ENCODE measurements at regions not wholly inside any gene's neighbourhood (a gene's known extent, or its start where the extent isn't known, plus 50 kb on each side); places are given as distances from the start of the nearest gene placed in this dataset.

DNA sequence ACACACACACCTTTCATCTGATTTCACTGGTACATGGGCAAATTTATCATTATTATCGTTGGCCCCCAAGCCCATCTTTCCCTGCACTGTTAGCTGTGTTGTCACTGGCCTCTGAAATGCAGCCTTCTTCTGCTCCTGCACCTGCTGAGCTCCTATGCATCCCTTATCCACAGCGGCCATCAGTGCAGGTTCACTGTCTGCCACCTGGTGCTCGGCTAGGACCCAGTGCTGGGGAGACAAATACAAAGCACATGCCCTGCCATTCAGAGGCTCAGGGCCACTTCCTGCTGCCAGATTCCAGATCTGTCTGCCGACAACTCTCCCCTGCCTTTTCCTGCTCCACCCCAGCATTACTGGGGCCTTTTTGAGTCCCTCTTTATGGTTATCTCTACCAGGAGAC lies 1205.4 kb downstream of the TBC1D22A start:
- H3K36me3 ChIP-seq (ENCODE audit: control insufficient read depth, insufficient read depth, low read length): no peaks in the 10 kb centered on the region
- no peaks in the 10 kb centered on the region for H3K27me3 Mint-ChIP-seq
- H3K4me3 ChIP-seq (ENCODE audit: low read depth, low read length): no peak overlapping the region
- no peaks in the 10 kb centered on the region for H3K4me1 ChIP-seq (ENCODE audit: control insufficient read depth, insufficient read depth, low read length, poor library complexity, severe bottlenecking)
- no peak overlapping the region for H3K4me3 Mint-ChIP-seq
- no peak overlapping the region for H3K27ac ChIP-seq (ENCODE audit: insufficient read depth, low read length, poor library complexity, severe bottlenecking)
- no peaks in the 10 kb centered on the region for H3K9me3 ChIP-seq (ENCODE audit: control insufficient read depth in 2 of 2, low read length in 2 of 2)
- DNase-seq (no peak), ATAC-seq (ENCODE audit: low read depth in 2 of 2) (no peak)
- no peaks in the 10 kb centered on the region for H3K27me3 ChIP-seq (ENCODE audit: control insufficient read depth, insufficient read depth, low read length)
- H3K9me3 Mint-ChIP-seq: peaks cover 0 to 3% (median 0%) of the 10 kb centered on the region in 7 donors
- H3K4me1 Mint-ChIP-seq: no peaks in the 10 kb centered on the region
- H3K27ac Mint-ChIP-seq: no peak overlapping the region
- H3K36me3 Mint-ChIP-seq: no peaks in the 10 kb centered on the region

DNA sequence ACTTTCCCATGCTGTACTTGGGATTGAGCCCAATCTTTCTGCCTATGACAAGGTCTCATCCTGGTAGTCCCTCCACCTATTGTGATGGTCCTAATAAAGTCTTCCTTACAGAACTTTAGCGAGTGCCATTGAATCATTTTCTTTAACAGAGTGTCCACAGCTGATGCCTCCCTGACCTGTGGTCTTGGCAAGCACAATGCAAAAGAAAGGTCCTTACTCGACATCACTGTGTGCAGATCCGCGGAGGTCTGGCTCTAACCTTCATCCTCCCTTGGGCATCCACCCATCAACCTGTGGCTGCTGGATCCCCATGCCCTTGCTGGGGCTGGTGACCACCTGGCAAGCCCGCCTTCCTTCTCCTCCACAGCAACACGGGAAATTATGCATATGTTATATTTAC lies 1203.9 kb downstream of the TBC1D22A start:
- H3K4me1 Mint-ChIP-seq: no peaks in the 10 kb centered on the region
- no peak overlapping the region for H3K4me3 ChIP-seq (ENCODE audit: low read depth, low read length)
- H3K27ac Mint-ChIP-seq: no peak overlapping the region
- peaks cover 4% of the 10 kb centered on the region for H3K27me3 Mint-ChIP-seq
- peaks cover 0 to 3% (median 0%) of the 10 kb centered on the region in 7 donors for H3K9me3 Mint-ChIP-seq
- H3K4me1 ChIP-seq (ENCODE audit: control insufficient read depth, insufficient read depth, low read length, poor library complexity, severe bottlenecking): no peaks in the 10 kb centered on the region
- no peaks in the 10 kb centered on the region for H3K36me3 ChIP-seq (ENCODE audit: control insufficient read depth, insufficient read depth, low read length)
- ATAC-seq (ENCODE audit: low read depth in 2 of 2) (no peak), DNase-seq (no peak)
- no peaks in the 10 kb centered on the region for H3K36me3 Mint-ChIP-seq
- H3K27ac ChIP-seq (ENCODE audit: insufficient read depth, low read length, poor library complexity, severe bottlenecking): no peak overlapping the region
- H3K4me3 Mint-ChIP-seq: no peak overlapping the region
- H3K9me3 ChIP-seq (ENCODE audit: control insufficient read depth in 2 of 2, low read length in 2 of 2): no peaks in the 10 kb centered on the region
- no peaks in the 10 kb centered on the region for H3K27me3 ChIP-seq (ENCODE audit: control insufficient read depth, insufficient read depth, low read length)

DNA sequence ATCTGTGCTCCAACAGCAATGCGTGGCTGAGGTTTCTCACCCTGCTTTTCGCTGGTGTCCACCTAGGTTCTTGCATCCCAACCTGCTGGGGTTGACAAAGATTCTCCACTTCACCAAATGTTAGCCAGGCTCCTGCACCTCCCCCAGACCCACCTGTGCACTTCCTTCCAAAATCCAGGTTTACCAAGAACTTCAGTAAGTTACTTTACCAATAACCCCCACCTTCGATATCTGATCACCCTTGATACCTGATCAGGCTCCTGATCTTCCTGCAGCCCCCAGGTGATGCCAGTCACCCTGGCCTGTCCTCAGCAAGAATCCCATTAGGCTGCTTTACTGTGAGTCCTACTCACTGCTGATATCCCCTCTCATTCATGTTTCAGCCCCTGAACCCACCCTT lies 1203.4 kb downstream of the TBC1D22A start:
- H3K27ac Mint-ChIP-seq: no peak overlapping the region
- no peak for ATAC-seq (ENCODE audit: low read depth in 2 of 2)
- H3K4me3 Mint-ChIP-seq: no peak overlapping the region

DNA sequence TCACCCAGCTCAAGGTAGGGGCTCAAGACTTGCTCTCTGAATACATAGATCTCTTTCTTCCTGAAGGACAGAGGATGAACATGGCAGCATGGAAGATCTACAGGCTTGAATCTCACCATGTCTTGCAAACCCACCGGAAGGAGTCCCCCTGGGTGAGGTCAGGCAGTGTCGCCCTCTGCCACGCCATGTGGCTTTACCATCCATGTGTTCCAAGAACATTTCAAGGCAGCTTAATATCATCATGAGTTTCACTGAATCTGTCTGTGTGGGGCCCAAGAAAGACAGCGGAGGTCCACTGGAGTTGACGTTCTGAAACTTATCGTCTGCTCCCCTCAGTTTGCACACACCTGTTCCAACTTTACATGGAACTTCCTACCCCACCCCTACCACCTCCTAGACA lies 1202.6 kb downstream of the TBC1D22A start:
- no peak for DNase-seq
- no peaks in the 10 kb centered on the region for H3K4me1 Mint-ChIP-seq
- Histone ChIP-seq H3K27me3 (ENCODE audit: control insufficient read depth, insufficient read depth, low read length) (no peaks in the 10 kb centered on the region), H3K4me1 (ENCODE audit: control insufficient read depth, insufficient read depth, low read length, poor library complexity, severe bottlenecking) (no peaks in the 10 kb centered on the region), H3K36me3 (ENCODE audit: control insufficient read depth, insufficient read depth, low read length) (no peaks in the 10 kb centered on the region), H3K4me3 (ENCODE audit: low read depth, low read length) (no peak overlapping the region), H3K27ac (ENCODE audit: insufficient read depth, low read length, poor library complexity, severe bottlenecking) (no peak overlapping the region), H3K9me3 (ENCODE audit: control insufficient read depth in 2 of 2, low read length in 2 of 2) (no peaks in the 10 kb centered on the region)
- H3K4me3 Mint-ChIP-seq: no peak overlapping the region
- no peak for ATAC-seq (ENCODE audit: low read depth in 2 of 2)
- peaks cover 4% of the 10 kb centered on the region for H3K27me3 Mint-ChIP-seq
- no peaks in the 10 kb centered on the region for H3K36me3 Mint-ChIP-seq
- no peak overlapping the region for H3K27ac Mint-ChIP-seq
- peaks cover 0 to 3% (median 0%) of the 10 kb centered on the region in 7 donors for H3K9me3 Mint-ChIP-seq

More for the DNA sequence above, 1203.4 kb downstream of the TBC1D22A start:
- Histone ChIP-seq H3K27ac (ENCODE audit: insufficient read depth, low read length, poor library complexity, severe bottlenecking) (no peak overlapping the region), H3K36me3 (ENCODE audit: control insufficient read depth, insufficient read depth, low read length) (no peaks in the 10 kb centered on the region), H3K4me3 (ENCODE audit: low read depth, low read length) (no peak overlapping the region), H3K4me1 (ENCODE audit: control insufficient read depth, insufficient read depth, low read length, poor library complexity, severe bottlenecking) (no peaks in the 10 kb centered on the region), H3K9me3 (ENCODE audit: control insufficient read depth in 2 of 2, low read length in 2 of 2) (no peaks in the 10 kb centered on the region), H3K27me3 (ENCODE audit: control insufficient read depth, insufficient read depth, low read length) (no peaks in the 10 kb centered on the region)
- H3K36me3 Mint-ChIP-seq: no peaks in the 10 kb centered on the region
- no peak for DNase-seq
- H3K4me1 Mint-ChIP-seq: no peaks in the 10 kb centered on the region
- H3K27me3 Mint-ChIP-seq: peaks cover 4% of the 10 kb centered on the region
- H3K9me3 Mint-ChIP-seq: peaks cover 0 to 3% (median 0%) of the 10 kb centered on the region in 7 donors

DNA sequence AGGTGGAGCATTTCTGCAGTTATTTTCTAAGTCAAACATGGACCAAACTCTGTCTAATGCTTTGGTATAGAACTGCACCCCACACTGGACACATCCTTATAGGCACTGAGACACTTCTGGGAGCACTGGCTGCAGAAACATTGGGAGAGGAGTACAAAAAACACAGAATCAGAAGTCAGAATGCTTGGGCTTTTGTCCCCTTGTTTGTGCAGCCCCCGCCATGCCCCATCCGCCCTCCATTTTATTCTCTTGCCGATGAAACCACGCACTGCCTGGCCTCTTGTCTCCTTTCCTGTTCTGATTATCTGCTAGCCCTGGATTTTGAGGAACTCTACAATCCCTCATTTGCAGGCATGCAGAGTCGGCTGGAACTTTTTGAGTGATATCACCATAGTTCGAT lies 1201.2 kb downstream of the TBC1D22A start:
- Histone ChIP-seq H3K27me3 (ENCODE audit: control insufficient read depth, insufficient read depth, low read length) (no peaks in the 10 kb centered on the region), H3K9me3 (ENCODE audit: control insufficient read depth in 2 of 2, low read length in 2 of 2) (no peaks in the 10 kb centered on the region), H3K27ac (ENCODE audit: insufficient read depth, low read length, poor library complexity, severe bottlenecking) (no peak overlapping the region), H3K36me3 (ENCODE audit: control insufficient read depth, insufficient read depth, low read length) (no peaks in the 10 kb centered on the region), H3K4me1 (ENCODE audit: control insufficient read depth, insufficient read depth, low read length, poor library complexity, severe bottlenecking) (no peaks in the 10 kb centered on the region), H3K4me3 (ENCODE audit: low read depth, low read length) (no peak overlapping the region)
- H3K9me3 Mint-ChIP-seq: peaks cover 0 to 3% (median 3%) of the 10 kb centered on the region in 7 donors
- no peaks in the 10 kb centered on the region for H3K36me3 Mint-ChIP-seq
- peaks cover 4% of the 10 kb centered on the region for H3K27me3 Mint-ChIP-seq
- no peak for ATAC-seq (ENCODE audit: low read depth in 2 of 2)
- H3K4me1 Mint-ChIP-seq: no peaks in the 10 kb centered on the region
- DNase-seq: no peak
- H3K4me3 Mint-ChIP-seq: no peak overlapping the region
- no peak overlapping the region for H3K27ac Mint-ChIP-seq

DNA sequence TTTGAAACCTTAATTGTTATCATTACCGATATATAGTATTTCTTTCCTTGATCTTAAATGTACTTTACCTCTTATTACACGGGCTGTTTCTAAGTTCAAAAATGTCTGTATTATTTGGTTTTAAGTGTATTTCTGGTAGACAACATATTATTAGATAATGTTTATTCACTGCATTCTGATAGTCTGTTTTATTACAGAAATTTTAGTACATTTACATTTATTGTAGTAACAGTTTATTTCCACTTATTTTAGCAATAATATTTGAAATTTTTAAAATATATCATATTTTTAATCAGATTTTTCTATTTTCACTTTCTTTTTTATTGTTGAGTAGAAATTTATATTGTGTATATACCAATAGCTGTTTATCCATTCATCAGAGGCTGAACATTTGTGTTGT lies 1195.2 kb downstream of the TBC1D22A start:
- H3K4me3 Mint-ChIP-seq: no peak overlapping the region
- H3K27me3 ChIP-seq (ENCODE audit: control insufficient read depth, insufficient read depth, low read length): peaks cover 4% of the 10 kb centered on the region
- no peaks in the 10 kb centered on the region for H3K36me3 Mint-ChIP-seq
- H3K9me3 ChIP-seq (ENCODE audit: control insufficient read depth in 2 of 2, low read length in 2 of 2): peaks cover 4 to 8% of the 10 kb centered on the region in 2 experiments
- H3K9me3 Mint-ChIP-seq: peaks cover 0 to 12% (median 2%) of the 10 kb centered on the region in 7 donors
- no peak overlapping the region for H3K27ac ChIP-seq (ENCODE audit: insufficient read depth, low read length, poor library complexity, severe bottlenecking)
- no peak overlapping the region for H3K4me3 ChIP-seq (ENCODE audit: low read depth, low read length)
- H3K4me1 ChIP-seq (ENCODE audit: control insufficient read depth, insufficient read depth, low read length, poor library complexity, severe bottlenecking): no peaks in the 10 kb centered on the region
- DNase-seq (no peak), ATAC-seq (ENCODE audit: low read depth in 2 of 2) (no peak)
- no peaks in the 10 kb centered on the region for H3K36me3 ChIP-seq (ENCODE audit: control insufficient read depth, insufficient read depth, low read length)
- no peaks in the 10 kb centered on the region for H3K4me1 Mint-ChIP-seq
- H3K27me3 Mint-ChIP-seq: peaks cover 4% of the 10 kb centered on the region
- no peak overlapping the region for H3K27ac Mint-ChIP-seq

DNA sequence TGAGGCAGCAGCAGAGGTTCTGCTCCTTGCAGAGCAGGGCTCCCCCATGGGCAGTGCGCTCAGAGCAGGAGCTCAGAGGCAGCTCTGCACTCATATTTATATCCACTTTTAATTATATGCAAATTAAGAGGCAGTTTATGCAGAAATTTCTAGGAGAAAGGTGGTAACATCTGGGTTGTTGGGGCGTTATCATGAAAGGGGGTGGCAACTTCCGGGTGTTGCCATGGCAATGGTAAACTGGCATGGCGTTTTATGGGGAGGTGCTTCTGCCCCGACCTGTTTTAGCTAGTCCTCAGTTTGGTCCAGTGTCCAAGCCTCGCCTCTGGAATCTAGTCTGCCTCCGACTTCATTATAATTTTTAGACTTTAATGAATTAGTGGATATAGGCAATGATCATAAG lies 1191.7 kb downstream of the TBC1D22A start:
- ATAC-seq (ENCODE audit: low read depth in 2 of 2): no peak
- Histone ChIP-seq H3K4me1 (ENCODE audit: control insufficient read depth, insufficient read depth, low read length, poor library complexity, severe bottlenecking) (no peaks in the 10 kb centered on the region), H3K27me3 (ENCODE audit: control insufficient read depth, insufficient read depth, low read length) (peaks cover 4% of the 10 kb centered on the region), H3K36me3 (ENCODE audit: control insufficient read depth, insufficient read depth, low read length) (no peaks in the 10 kb centered on the region), H3K9me3 (ENCODE audit: control insufficient read depth in 2 of 2, low read length in 2 of 2) (peaks cover 4 to 8% of the 10 kb centered on the region in 2 experiments), H3K4me3 (ENCODE audit: low read depth, low read length) (no peak overlapping the region), H3K27ac (ENCODE audit: insufficient read depth, low read length, poor library complexity, severe bottlenecking) (no peak overlapping the region)
- H3K36me3 Mint-ChIP-seq: no peaks in the 10 kb centered on the region
- H3K9me3 Mint-ChIP-seq: peaks cover 1 to 12% (median 4%) of the 10 kb centered on the region in 7 donors
- H3K27me3 Mint-ChIP-seq: no peaks in the 10 kb centered on the region
- H3K4me1 Mint-ChIP-seq: no peaks in the 10 kb centered on the region
- no peak overlapping the region for H3K27ac Mint-ChIP-seq
- DNase-seq: no peak
- H3K4me3 Mint-ChIP-seq: no peak overlapping the region

DNA sequence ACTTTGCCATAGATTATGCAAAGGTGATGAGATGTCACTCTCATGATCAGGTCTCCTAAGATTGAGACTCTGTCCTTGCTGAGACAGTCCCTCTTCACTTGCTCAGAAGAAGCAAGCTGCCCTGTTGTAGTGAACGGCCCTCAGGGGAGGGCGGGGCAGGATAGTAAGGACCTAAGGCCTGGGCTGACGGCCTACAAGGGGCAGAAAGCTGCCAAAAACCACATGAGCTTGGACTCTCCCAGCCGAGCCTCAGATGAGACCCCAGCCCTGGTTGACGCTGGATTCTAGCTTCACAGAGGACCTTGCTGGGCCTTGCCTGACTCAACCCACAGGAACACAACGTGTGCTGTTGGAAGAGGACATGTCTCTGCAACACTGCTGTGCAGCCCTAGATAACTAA lies 1182.5 kb downstream of the TBC1D22A start:
- Mint-ChIP-seq H3K36me3 (no peaks in the 10 kb centered on the region), H3K27me3 (peaks cover 6% of the 10 kb centered on the region), H3K27ac (no peak overlapping the region), H3K4me1 (no peaks in the 10 kb centered on the region), H3K9me3 (peaks cover 0 to 4% (median 0%) of the 10 kb centered on the region in 7 donors), H3K4me3 (no peak overlapping the region)
- no peaks in the 10 kb centered on the region for H3K27me3 ChIP-seq (ENCODE audit: control insufficient read depth, insufficient read depth, low read length)
- no peaks in the 10 kb centered on the region for H3K36me3 ChIP-seq (ENCODE audit: control insufficient read depth, insufficient read depth, low read length)
- ATAC-seq (ENCODE audit: low read depth in 2 of 2): no peak
- H3K9me3 ChIP-seq (ENCODE audit: control insufficient read depth in 2 of 2, low read length in 2 of 2): no peaks in the 10 kb centered on the region
- H3K27ac ChIP-seq (ENCODE audit: insufficient read depth, low read length, poor library complexity, severe bottlenecking): no peak overlapping the region
- H3K4me1 ChIP-seq (ENCODE audit: control insufficient read depth, insufficient read depth, low read length, poor library complexity, severe bottlenecking): no peaks in the 10 kb centered on the region
- no peak for DNase-seq
- H3K4me3 ChIP-seq (ENCODE audit: low read depth, low read length): no peak overlapping the region
